ENCODE measurements at regions not wholly inside any gene's neighbourhood (a gene's known extent, or its start where the extent isn't known, plus 50 kb on each side); places are given as distances from the start of the nearest gene placed in this dataset.

GRCh38 chr7:32357535-32358277, 132.5 kb downstream of the LSM5 start:
- H3K4me3 ChIP-seq (ENCODE audit: control insufficient read depth in 1 of 7, extremely low read depth in 1 of 7, insufficient read depth in 4 of 7, low read depth in 2 of 7, low read length in 6 of 7): no peak overlapping the region
- ChIA-PET POLR2A (no interaction called here), CTCF (interaction anchor here (0.8 to 6.6 kb wide), 14 partner anchors 10 to 614 kb away, joined by 3 to 82 read pairs (median 3); no protein-coding TSS in a partner anchor)
- WGBS (ENCODE audit: insufficient coverage): 42% methylated on average over 7 of the region's 8 CpGs
- H3K9me3 ChIP-seq (ENCODE audit: control extremely low read depth in 1 of 5, control insufficient read depth in 4 of 5, insufficient read depth in 2 of 5, low read depth in 1 of 5, low read length in 4 of 5): no peaks in the 10 kb centered on the region
- H3K4me1 ChIP-seq (ENCODE audit: control extremely low read depth in 1 of 4, control insufficient read depth in 4 of 4, insufficient read depth in 4 of 4, low read length in 3 of 4): no peaks in the 10 kb centered on the region
- DNase-seq: peak; percentile 42 to 78 (median 72)
- H3K27me3 ChIP-seq (replicated peaks in 2 of 5; ENCODE audit: control insufficient read depth in 4 of 5, insufficient read depth in 5 of 5, low read length in 4 of 5): peaks cover 0 to 9% (median 3%) of the 10 kb centered on the region in 5 experiments
- no peak overlapping the region for H3K27ac ChIP-seq (ENCODE audit: insufficient read depth in 1 of 2, low read depth in 1 of 2, low read length in 2 of 2, poor library complexity in 1 of 2, severe bottlenecking in 2 of 2)
- no peaks in the 10 kb centered on the region for H3K36me3 ChIP-seq (ENCODE audit: control insufficient read depth in 4 of 4, insufficient read depth in 4 of 4, low read length in 3 of 4)

GRCh38 chr7:32347244-32347828, 142.8 kb downstream of the LSM5 start:
- H3K27ac ChIP-seq (ENCODE audit: insufficient read depth in 1 of 2, low read depth in 1 of 2, low read length in 2 of 2, poor library complexity in 1 of 2, severe bottlenecking in 2 of 2): no peak overlapping the region
- peak; percentile 26 to 59 (median 46) for DNase-seq
- CTCF ChIA-PET: interaction anchor here (0.9 to 3.5 kb wide), 8 partner anchors 10 to 142 kb away, joined by 3 to 30 read pairs (median 5); no protein-coding TSS in a partner anchor
- H3K9me3 ChIP-seq (ENCODE audit: control extremely low read depth in 1 of 5, control insufficient read depth in 4 of 5, insufficient read depth in 2 of 5, low read depth in 1 of 5, low read length in 4 of 5): peaks cover 0 to 6% (median 2%) of the 10 kb centered on the region in 5 experiments
- 85% methylated on average over 2 of the region's 2 CpGs for WGBS (ENCODE audit: insufficient coverage)
- H3K4me1 ChIP-seq (ENCODE audit: control extremely low read depth in 1 of 4, control insufficient read depth in 4 of 4, insufficient read depth in 4 of 4, low read length in 3 of 4): no peaks in the 10 kb centered on the region
- POLR2A ChIA-PET: interaction anchor here (0.5 kb wide), 1 partner anchor 606 kb away, joined by 3 read pairs; no protein-coding TSS in a partner anchor
- H3K27me3 ChIP-seq (replicated peaks in 2 of 5; ENCODE audit: control insufficient read depth in 4 of 5, insufficient read depth in 5 of 5, low read length in 4 of 5): no peaks in the 10 kb centered on the region
- H3K36me3 ChIP-seq (ENCODE audit: control insufficient read depth in 4 of 4, insufficient read depth in 4 of 4, low read length in 3 of 4): no peaks in the 10 kb centered on the region
- no peak overlapping the region for H3K4me3 ChIP-seq (ENCODE audit: control insufficient read depth in 1 of 7, extremely low read depth in 1 of 7, insufficient read depth in 4 of 7, low read depth in 2 of 7, low read length in 6 of 7)

- ChIA-PET POLR2A (no interaction called here), CTCF (interaction anchor here (0.8 to 1.0 kb wide), 2 partner anchors 10 to 11 kb away, joined by 3 to 4 read pairs; no protein-coding TSS in a partner anchor)
- Histone ChIP-seq H3K4me3 (ENCODE audit: control insufficient read depth in 1 of 7, extremely low read depth in 1 of 7, insufficient read depth in 4 of 7, low read depth in 2 of 7, low read length in 6 of 7) (no peak overlapping the region), H3K4me1 (ENCODE audit: control extremely low read depth in 1 of 4, control insufficient read depth in 4 of 4, insufficient read depth in 4 of 4, low read length in 3 of 4) (no peaks in the 10 kb centered on the region), H3K27me3 (replicated peaks in 2 of 5; ENCODE audit: control insufficient read depth in 4 of 5, insufficient read depth in 5 of 5, low read length in 4 of 5) (no peaks in the 10 kb centered on the region), H3K9me3 (ENCODE audit: control extremely low read depth in 1 of 5, control insufficient read depth in 4 of 5, insufficient read depth in 2 of 5, low read depth in 1 of 5, low read length in 4 of 5) (peaks cover 0 to 6% (median 2%) of the 10 kb centered on the region in 5 experiments), H3K27ac (ENCODE audit: insufficient read depth in 1 of 2, low read depth in 1 of 2, low read length in 2 of 2, poor library complexity in 1 of 2, severe bottlenecking in 2 of 2) (no peak overlapping the region), H3K36me3 (ENCODE audit: control insufficient read depth in 4 of 4, insufficient read depth in 4 of 4, low read length in 3 of 4) (no peaks in the 10 kb centered on the region)
- WGBS (ENCODE audit: insufficient coverage): no CpG with 5 or more reads among the region's 1 CpG
- DNase-seq: no peak
Measured at GRCh38 chr7:32346253-32346652, 143.9 kb downstream of the LSM5 start.

- ChIA-PET POLR2A (no interaction called here), CTCF (interaction anchor here (1.6 kb wide), 1 partner anchor 11 kb away, joined by 3 read pairs; no protein-coding TSS in a partner anchor)
- Histone ChIP-seq H3K27me3 (replicated peaks in 2 of 5; ENCODE audit: control insufficient read depth in 4 of 5, insufficient read depth in 5 of 5, low read length in 4 of 5) (peaks cover 0 to 2% (median 0%) of the 10 kb centered on the region in 5 experiments), H3K27ac (ENCODE audit: insufficient read depth in 1 of 2, low read depth in 1 of 2, low read length in 2 of 2, poor library complexity in 1 of 2, severe bottlenecking in 2 of 2) (no peak overlapping the region), H3K36me3 (ENCODE audit: control insufficient read depth in 4 of 4, insufficient read depth in 4 of 4, low read length in 3 of 4) (no peaks in the 10 kb centered on the region), H3K4me3 (ENCODE audit: control insufficient read depth in 1 of 7, extremely low read depth in 1 of 7, insufficient read depth in 4 of 7, low read depth in 2 of 7, low read length in 6 of 7) (no peak overlapping the region), H3K4me1 (ENCODE audit: control extremely low read depth in 1 of 4, control insufficient read depth in 4 of 4, insufficient read depth in 4 of 4, low read length in 3 of 4) (no peaks in the 10 kb centered on the region), H3K9me3 (ENCODE audit: control extremely low read depth in 1 of 5, control insufficient read depth in 4 of 5, insufficient read depth in 2 of 5, low read depth in 1 of 5, low read length in 4 of 5) (peaks cover 0 to 4% (median 1%) of the 10 kb centered on the region in 5 experiments)
- no peak for DNase-seq
- 100% methylated on average over 2 of the region's 2 CpGs for WGBS (ENCODE audit: insufficient coverage)
Measured at GRCh38 chr7:32336726-32337125, 153.5 kb downstream of the LSM5 start.

- no peaks in the 10 kb centered on the region for H3K36me3 ChIP-seq (ENCODE audit: control insufficient read depth in 4 of 4, insufficient read depth in 4 of 4, low read length in 3 of 4)
- no peak overlapping the region for H3K4me3 ChIP-seq (ENCODE audit: control insufficient read depth in 1 of 7, extremely low read depth in 1 of 7, insufficient read depth in 4 of 7, low read depth in 2 of 7, low read length in 6 of 7)
- POLR2A ChIA-PET: no interaction called here
- CTCF ChIA-PET: interaction anchor here (1.6 kb wide), 1 partner anchor 13 kb away, joined by 3 read pairs; no protein-coding TSS in a partner anchor
- H3K27ac ChIP-seq (ENCODE audit: insufficient read depth in 1 of 2, low read depth in 1 of 2, low read length in 2 of 2, poor library complexity in 1 of 2, severe bottlenecking in 2 of 2): no peak overlapping the region
- no peak for DNase-seq
- no peaks in the 10 kb centered on the region for H3K4me1 ChIP-seq (ENCODE audit: control extremely low read depth in 1 of 4, control insufficient read depth in 4 of 4, insufficient read depth in 4 of 4, low read length in 3 of 4)
- peaks cover 0 to 9% (median 2%) of the 10 kb centered on the region in 5 experiments for H3K9me3 ChIP-seq (ENCODE audit: control extremely low read depth in 1 of 5, control insufficient read depth in 4 of 5, insufficient read depth in 2 of 5, low read depth in 1 of 5, low read length in 4 of 5)
- WGBS (ENCODE audit: insufficient coverage): 100% methylated on average over 1 of the region's 1 CpG
- H3K27me3 ChIP-seq (replicated peaks in 2 of 5; ENCODE audit: control insufficient read depth in 4 of 5, insufficient read depth in 5 of 5, low read length in 4 of 5): peaks cover 0 to under 1% (median 0%) of the 10 kb centered on the region in 5 experiments
Measured at GRCh38 chr7:32335107-32335506, 155.1 kb downstream of the LSM5 start.

- ChIA-PET CTCF (interaction anchor here (1.2 kb wide), 1 partner anchor 115 kb away, joined by 3 read pairs; no protein-coding TSS in a partner anchor), POLR2A (no interaction called here)
- peaks cover 0 to 2% (median under 1%) of the 10 kb centered on the region in 5 experiments for H3K27me3 ChIP-seq (replicated peaks in 2 of 5; ENCODE audit: control insufficient read depth in 4 of 5, insufficient read depth in 5 of 5, low read length in 4 of 5)
- H3K36me3 ChIP-seq (ENCODE audit: control insufficient read depth in 4 of 4, insufficient read depth in 4 of 4, low read length in 3 of 4): no peaks in the 10 kb centered on the region
- no peak overlapping the region for H3K27ac ChIP-seq (ENCODE audit: insufficient read depth in 1 of 2, low read depth in 1 of 2, low read length in 2 of 2, poor library complexity in 1 of 2, severe bottlenecking in 2 of 2)
- H3K9me3 ChIP-seq (ENCODE audit: control extremely low read depth in 1 of 5, control insufficient read depth in 4 of 5, insufficient read depth in 2 of 5, low read depth in 1 of 5, low read length in 4 of 5): peaks cover 0 to 9% (median 2%) of the 10 kb centered on the region in 5 experiments
- 100% methylated on average over 4 of the region's 5 CpGs for WGBS (ENCODE audit: insufficient coverage)
- H3K4me1 ChIP-seq (ENCODE audit: control extremely low read depth in 1 of 4, control insufficient read depth in 4 of 4, insufficient read depth in 4 of 4, low read length in 3 of 4): no peaks in the 10 kb centered on the region
- H3K4me3 ChIP-seq (ENCODE audit: control insufficient read depth in 1 of 7, extremely low read depth in 1 of 7, insufficient read depth in 4 of 7, low read depth in 2 of 7, low read length in 6 of 7): no peak overlapping the region
- no peak for DNase-seq
Measured at GRCh38 chr7:32330602-32331001, 159.6 kb downstream of the LSM5 start.

- DNase-seq: no peak
- ChIA-PET CTCF (no interaction called here), POLR2A (no interaction called here)
- 100% methylated on average over 1 of the region's 1 CpG for WGBS (ENCODE audit: insufficient coverage)
- no peak overlapping the region for H3K4me3 ChIP-seq (ENCODE audit: control insufficient read depth in 1 of 7, extremely low read depth in 1 of 7, insufficient read depth in 4 of 7, low read depth in 2 of 7, low read length in 6 of 7)
- H3K4me1 ChIP-seq (ENCODE audit: control extremely low read depth in 1 of 4, control insufficient read depth in 4 of 4, insufficient read depth in 4 of 4, low read length in 3 of 4): no peaks in the 10 kb centered on the region
- no peaks in the 10 kb centered on the region for H3K36me3 ChIP-seq (ENCODE audit: control insufficient read depth in 4 of 4, insufficient read depth in 4 of 4, low read length in 3 of 4)
- H3K27me3 ChIP-seq (replicated peaks in 2 of 5; ENCODE audit: control insufficient read depth in 4 of 5, insufficient read depth in 5 of 5, low read length in 4 of 5): peaks cover 0 to 6% (median 1%) of the 10 kb centered on the region in 5 experiments
- H3K27ac ChIP-seq (ENCODE audit: insufficient read depth in 1 of 2, low read depth in 1 of 2, low read length in 2 of 2, poor library complexity in 1 of 2, severe bottlenecking in 2 of 2): no peak overlapping the region
- H3K9me3 ChIP-seq (ENCODE audit: control extremely low read depth in 1 of 5, control insufficient read depth in 4 of 5, insufficient read depth in 2 of 5, low read depth in 1 of 5, low read length in 4 of 5): no peaks in the 10 kb centered on the region
Measured at GRCh38 chr7:32326078-32326477, 164.1 kb downstream of the LSM5 start.

Measured in common myeloid progenitor, CD34-positive (primary cell).